A549 (cell line): ENCODE measurements at regions not wholly inside any gene's neighbourhood (a gene's known extent, or its start where the extent isn't known, plus 50 kb on each side); places are given as distances from the start of the nearest gene placed in this dataset.

Experiments
- CHD2 ChIP-seq: fragments of 150-350 bp; IDR thresholded peaks from 2 replicates; pipeline ENCODE4 v1.6.1; 2014; ENCODE audit warnings: low read length; ENCODE audit not compliant: partially characterized antibody
- ESRRA ChIP-seq: fragments of 150-350 bp; IDR thresholded peaks from 2 replicates; pipeline ENCODE4 v1.6.1; 2014; ENCODE audit warnings: mild to moderate bottlenecking, low read length, borderline replicate concordance
- MAZ ChIP-seq: fragments of 150-350 bp; IDR thresholded peaks from 2 replicates; pipeline ENCODE4 v1.6.1; 2014; ENCODE audit warnings: antibody characterized with exemption, low read depth, low read length, borderline replicate concordance
- MYC ChIP-seq: IDR thresholded peaks from 2 replicates; pipeline ENCODE4 v1.6.1; 2012; ENCODE audit warnings: mild to moderate bottlenecking, inconsistent platforms, low read length, improper control_type of control experiment, borderline replicate concordance
- POLR2A ChIP-seq: IDR thresholded peaks from 2 replicates; pipeline ENCODE4 v1.6.1; 2012; ENCODE audit warnings: mild to moderate bottlenecking, low read length
- POLR2AphosphoS2 ChIP-seq: conservative IDR thresholded peaks from 2 replicates; pipeline ENCODE4 v1.6.1; 2012; ENCODE audit warnings: low read length, improper control_type of control experiment, inconsistent platforms
- RAD21 ChIP-seq, 2 experiments: fragments of >200 bp in 1 of 2; sonication (Bioruptor Twin) in 1 of 2; formaldehyde crosslinking in 1 of 2; IDR thresholded peaks in 1 of 2; conservative IDR thresholded peaks in 1 of 2; 2 replicates in 1 of 2; 3 replicates in 1 of 2; pipeline ENCODE4 v1.6.1; 2012 to 2018; ENCODE audit warnings: inconsistent platforms in 1 of 2
- RCOR1 ChIP-seq: fragments of 150-350 bp; IDR thresholded peaks from 2 replicates; pipeline ENCODE4 v1.6.1; 2014; ENCODE audit warnings: antibody characterized with exemption, low read length, low read depth
- RFX5 ChIP-seq: fragments of 450-650 bp; IDR thresholded peaks from 2 replicates; pipeline ENCODE4 v1.7.1; 2014; ENCODE audit warnings: antibody characterized with exemption, mild to moderate bottlenecking, moderate library complexity
- RNF2 ChIP-seq: fragments of 200-600 bp; sonication (generic); IDR thresholded peaks from 2 replicates; pipeline ENCODE4 v1.6.1; 2016; ENCODE audit warnings: low read depth, mild to moderate bottlenecking, antibody characterized with exemption, moderate library complexity, borderline replicate concordance
- ZSCAN20 ChIP-seq: fragments of 250-450 bp; sonication (Bioruptor Pico); IDR thresholded peaks from 2 replicates; pipeline ENCODE4 v1.8.0; 2022; ENCODE audit warnings: mild to moderate bottlenecking, moderate library complexity
- TF ChIP-seq, protein P1 (sequence below): fragments of >200 bp; sonication (Bioruptor Twin); formaldehyde crosslinking; IDR thresholded peaks from 3 replicates; pipeline ENCODE4 v1.5.1; 2016
- TF ChIP-seq, protein P2 (sequence below): fragments of 200-600 bp; sonication (generic); IDR thresholded peaks from 2 replicates; pipeline ENCODE4 v1.6.1; 2016; ENCODE audit warnings: antibody characterized with exemption, mild to moderate bottlenecking, moderate library complexity

DNA sequence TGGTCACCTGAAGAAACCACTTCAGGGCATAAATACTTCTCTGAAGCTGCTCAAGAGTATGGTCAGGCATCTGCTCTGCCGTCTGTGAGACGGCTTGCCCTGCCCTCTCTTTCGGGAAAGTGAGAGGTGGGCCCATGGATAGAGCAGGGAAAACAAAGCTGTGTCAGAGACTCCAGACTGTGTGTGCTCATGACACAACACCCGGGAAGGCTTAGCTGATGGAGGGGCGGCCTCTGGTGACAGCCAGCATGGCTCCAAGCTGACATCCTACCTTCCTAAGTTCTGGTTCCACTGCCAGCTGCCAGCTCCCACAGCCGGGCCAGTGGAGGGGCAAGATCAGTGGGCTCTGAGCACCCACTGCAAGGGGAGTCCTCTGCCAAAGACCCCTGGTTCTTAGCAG lies 215.3 kb downstream of the ANKRD30B start:
- TF ChIP-seq, protein P1, sequence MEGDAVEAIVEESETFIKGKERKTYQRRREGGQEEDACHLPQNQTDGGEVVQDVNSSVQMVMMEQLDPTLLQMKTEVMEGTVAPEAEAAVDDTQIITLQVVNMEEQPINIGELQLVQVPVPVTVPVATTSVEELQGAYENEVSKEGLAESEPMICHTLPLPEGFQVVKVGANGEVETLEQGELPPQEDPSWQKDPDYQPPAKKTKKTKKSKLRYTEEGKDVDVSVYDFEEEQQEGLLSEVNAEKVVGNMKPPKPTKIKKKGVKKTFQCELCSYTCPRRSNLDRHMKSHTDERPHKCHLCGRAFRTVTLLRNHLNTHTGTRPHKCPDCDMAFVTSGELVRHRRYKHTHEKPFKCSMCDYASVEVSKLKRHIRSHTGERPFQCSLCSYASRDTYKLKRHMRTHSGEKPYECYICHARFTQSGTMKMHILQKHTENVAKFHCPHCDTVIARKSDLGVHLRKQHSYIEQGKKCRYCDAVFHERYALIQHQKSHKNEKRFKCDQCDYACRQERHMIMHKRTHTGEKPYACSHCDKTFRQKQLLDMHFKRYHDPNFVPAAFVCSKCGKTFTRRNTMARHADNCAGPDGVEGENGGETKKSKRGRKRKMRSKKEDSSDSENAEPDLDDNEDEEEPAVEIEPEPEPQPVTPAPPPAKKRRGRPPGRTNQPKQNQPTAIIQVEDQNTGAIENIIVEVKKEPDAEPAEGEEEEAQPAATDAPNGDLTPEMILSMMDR: no peak
- TF ChIP-seq POLR2A: no peak
- TF ChIP-seq MYC: no peak
- TF ChIP-seq CHD2: no peak
- no peak for TF ChIP-seq ZSCAN20 (CRISPR knock-in tag)
- no peak for TF ChIP-seq RNF2
- TF ChIP-seq RFX5: no peak
- TF ChIP-seq, protein P2, sequence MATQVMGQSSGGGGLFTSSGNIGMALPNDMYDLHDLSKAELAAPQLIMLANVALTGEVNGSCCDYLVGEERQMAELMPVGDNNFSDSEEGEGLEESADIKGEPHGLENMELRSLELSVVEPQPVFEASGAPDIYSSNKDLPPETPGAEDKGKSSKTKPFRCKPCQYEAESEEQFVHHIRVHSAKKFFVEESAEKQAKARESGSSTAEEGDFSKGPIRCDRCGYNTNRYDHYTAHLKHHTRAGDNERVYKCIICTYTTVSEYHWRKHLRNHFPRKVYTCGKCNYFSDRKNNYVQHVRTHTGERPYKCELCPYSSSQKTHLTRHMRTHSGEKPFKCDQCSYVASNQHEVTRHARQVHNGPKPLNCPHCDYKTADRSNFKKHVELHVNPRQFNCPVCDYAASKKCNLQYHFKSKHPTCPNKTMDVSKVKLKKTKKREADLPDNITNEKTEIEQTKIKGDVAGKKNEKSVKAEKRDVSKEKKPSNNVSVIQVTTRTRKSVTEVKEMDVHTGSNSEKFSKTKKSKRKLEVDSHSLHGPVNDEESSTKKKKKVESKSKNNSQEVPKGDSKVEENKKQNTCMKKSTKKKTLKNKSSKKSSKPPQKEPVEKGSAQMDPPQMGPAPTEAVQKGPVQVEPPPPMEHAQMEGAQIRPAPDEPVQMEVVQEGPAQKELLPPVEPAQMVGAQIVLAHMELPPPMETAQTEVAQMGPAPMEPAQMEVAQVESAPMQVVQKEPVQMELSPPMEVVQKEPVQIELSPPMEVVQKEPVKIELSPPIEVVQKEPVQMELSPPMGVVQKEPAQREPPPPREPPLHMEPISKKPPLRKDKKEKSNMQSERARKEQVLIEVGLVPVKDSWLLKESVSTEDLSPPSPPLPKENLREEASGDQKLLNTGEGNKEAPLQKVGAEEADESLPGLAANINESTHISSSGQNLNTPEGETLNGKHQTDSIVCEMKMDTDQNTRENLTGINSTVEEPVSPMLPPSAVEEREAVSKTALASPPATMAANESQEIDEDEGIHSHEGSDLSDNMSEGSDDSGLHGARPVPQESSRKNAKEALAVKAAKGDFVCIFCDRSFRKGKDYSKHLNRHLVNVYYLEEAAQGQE: no peak
- no peak for TF ChIP-seq MAZ
- TF ChIP-seq RCOR1: no peak
- no peak for TF ChIP-seq POLR2AphosphoS2
- no peak for TF ChIP-seq ESRRA
- no peak for TF ChIP-seq RAD21 (conservative IDR thresholded peaks at IDR 0.05 in 1 of 2, IDR thresholded peaks at IDR 0.05 in 1 of 2)
